Amygdala (tissue), 56 donors: ENCODE measurements at regions not wholly inside any gene's neighbourhood (a gene's known extent, or its start where the extent isn't known, plus 50 kb on each side); places are given as distances from the start of the nearest gene placed in this dataset.

Source experiments
- DNase-seq, 56 donors: peaks; one replicate each; lab custom pipeline; 2025; lab: John Stamatoyannopoulos, UW

- peak in 7 of 56 donors; percentile 5 to 33 (median 23) for DNase-seq
Measured at GRCh38 chr2:64196963-64197362, 52.7 kb upstream of the PELI1 start.

GRCh38 chr2:64201151-64201550, 56.9 kb upstream of the PELI1 start:
- no peak for DNase-seq

- DNase-seq, result no peak
Measured at GRCh38 chr2:64202206-64202845, 58.1 kb upstream of the PELI1 start.

GRCh38 chr2:64203131-64203857, 59.1 kb upstream of the PELI1 start:
- DNase-seq, result peak in 1 of 56 donors; percentile 14

GRCh38 chr2:64203858-64204632, 59.8 kb upstream of the PELI1 start:
- peak in 21 of 56 donors; percentile 4 to 59 (median 22) for DNase-seq

- DNase-seq, result no peak
Measured at GRCh38 chr2:64204703-64205102, 60.5 kb upstream of the PELI1 start.

- no peak for DNase-seq
Measured at GRCh38 chr2:64205415-64205814, 61.2 kb upstream of the PELI1 start.

- no peak for DNase-seq
Measured at GRCh38 chr2:64207573-64207972, 63.4 kb upstream of the PELI1 start.

- no peak for DNase-seq
Measured at GRCh38 chr2:64210816-64211215, 66.6 kb upstream of the PELI1 start.

- no peak for DNase-seq
Measured at GRCh38 chr2:64211276-64211921, 67.2 kb upstream of the PELI1 start.

GRCh38 chr2:64212346-64212745, 68.1 kb upstream of the PELI1 start:
- DNase-seq, result no peak

GRCh38 chr2:64212801-64213321, 68.6 kb upstream of the PELI1 start:
- no peak for DNase-seq

GRCh38 chr2:64213532-64214275, 69.5 kb upstream of the PELI1 start:
- no peak for DNase-seq

- DNase-seq, result no peak
Measured at GRCh38 chr2:64214281-64215115, 70.3 kb upstream of the PELI1 start.

- DNase-seq, result no peak
Measured at GRCh38 chr2:64217198-64217869, 73.1 kb upstream of the PELI1 start.

GRCh38 chr2:64218137-64218802, 74.0 kb upstream of the PELI1 start:
- DNase-seq, result no peak

GRCh38 chr2:64219149-64219548, 74.9 kb upstream of the PELI1 start:
- no peak for DNase-seq

- no peak for DNase-seq
Measured at GRCh38 chr2:64220265-64220664, 76.0 kb upstream of the PELI1 start.
